HEK293 (cell line): ENCODE measurements at regions not wholly inside any gene's neighbourhood (a gene's known extent, or its start where the extent isn't known, plus 50 kb on each side); places are given as distances from the start of the nearest gene placed in this dataset.
"Not testable (repeated sequence)": the region's sequence is repeated elsewhere in the genome, so short reads cannot be mapped to it uniquely, and the experiment has no call there.

Source experiments
- BCL6B ChIP-seq: fragments of 450-650 bp; formaldehyde crosslinking; IDR thresholded peaks from 2 replicates; pipeline ENCODE4 v1.5.1; 2017; ENCODE audit warnings: missing biosample characterization, missing genetic modification characterization
- CTCF ChIP-seq: fragments of 450-650 bp; formaldehyde crosslinking; IDR thresholded peaks from 2 replicates; pipeline ENCODE4 v1.5.1; 2016; ENCODE audit warnings: missing biosample characterization, missing genetic modification characterization
- PRDM4 ChIP-seq: fragments of 450-650 bp; formaldehyde crosslinking; IDR thresholded peaks from 2 replicates; pipeline ENCODE4 v1.5.1; 2017; ENCODE audit warnings: missing biosample characterization, missing genetic modification characterization
- TCF7L2 ChIP-seq: IDR thresholded peaks from 2 replicates; pipeline ENCODE4 v1.6.1; 2011; ENCODE audit warnings: low read depth, mild to moderate bottlenecking, inconsistent platforms, low read length, moderate library complexity, borderline replicate concordance
- TRIM28 ChIP-seq: IDR thresholded peaks from 2 replicates; pipeline ENCODE4 v1.6.1; 2011; ENCODE audit warnings: low read length, control low read depth, borderline replicate concordance
- ZBTB7A ChIP-seq: fragments of 450-650 bp; formaldehyde crosslinking; IDR thresholded peaks from 2 replicates; pipeline ENCODE4 v1.5.1; 2016; ENCODE audit warnings: low read depth, missing biosample characterization, missing genetic modification characterization
- ZNF138 ChIP-seq: fragments of 450-650 bp; formaldehyde crosslinking; IDR thresholded peaks from 2 replicates; pipeline ENCODE4 v1.5.1; 2016; ENCODE audit warnings: missing biosample characterization, missing genetic modification characterization, borderline replicate concordance
- ZNF184 ChIP-seq: fragments of 450-650 bp; IDR thresholded peaks from 2 replicates; pipeline ENCODE4 v1.5.1; 2018; ENCODE audit warnings: missing biosample characterization, mild to moderate bottlenecking, missing genetic modification characterization
- ZNF398 ChIP-seq: fragments of 450-650 bp; formaldehyde crosslinking; IDR thresholded peaks from 2 replicates; pipeline ENCODE4 v1.5.1; 2017; ENCODE audit warnings: missing biosample characterization, missing genetic modification characterization
- ZNF488 ChIP-seq: fragments of 450-650 bp; formaldehyde crosslinking; IDR thresholded peaks from 2 replicates; pipeline ENCODE4 v1.5.1; 2016; ENCODE audit warnings: missing biosample characterization, missing genetic modification characterization
- ZSCAN23 ChIP-seq: fragments of 450-650 bp; formaldehyde crosslinking; IDR thresholded peaks from 2 replicates; pipeline ENCODE4 v1.5.1; 2016; ENCODE audit warnings: missing biosample characterization, missing genetic modification characterization

GRCh38 chr3:75607996-75608395 is 56.1 kb upstream of the FRG2C start:
- TF ChIP-seq BCL6B (tag by site-specific recombination); TCF7L2; ZNF488 (tag by site-specific recombination); PRDM4 (tag by site-specific recombination); TRIM28; CTCF; ZNF138; ZNF184 (tag by site-specific recombination); ZSCAN23 (tag by site-specific recombination); ZNF398 (tag by site-specific recombination); ZBTB7A (tag by site-specific recombination): not testable (repeated sequence)
